HG03196 (cell line): ENCODE measurements at regions not wholly inside any gene's neighbourhood (a gene's known extent, or its start where the extent isn't known, plus 50 kb on each side); places are given as distances from the start of the nearest gene placed in this dataset.

Source experiments
- ATAC-seq: cut with Tn5 transposase; IDR thresholded peaks from one replicate; pipeline ENCODE4 v1.9.1; 2021; ENCODE audit not compliant: unreplicated experiment

DNA sequence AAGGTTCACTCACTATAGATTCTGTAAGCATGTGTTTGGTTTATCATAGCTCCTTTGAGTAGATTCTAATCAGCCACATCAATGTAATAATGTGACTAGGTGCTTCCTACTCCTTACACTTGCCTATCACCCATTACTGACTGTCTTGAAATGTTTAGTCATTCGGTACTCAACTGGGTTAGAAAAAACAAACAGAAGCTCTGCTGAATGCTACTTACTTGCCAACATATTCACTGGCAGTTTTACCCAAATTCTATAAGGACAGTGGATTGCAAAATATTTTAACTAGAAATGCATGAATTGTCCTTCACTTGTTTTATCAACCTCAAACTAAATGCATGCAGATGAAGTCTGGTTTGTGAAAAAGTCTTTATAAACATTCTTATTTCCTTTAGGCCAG lies 352.1 kb upstream of the ALCAM start:
- no peak for ATAC-seq

GRCh38 chr3:105022813-105023212 lies 343.9 kb upstream of the ALCAM start:
- ATAC-seq, result no peak

GRCh38 chr3:105030211-105030610 lies 336.5 kb upstream of the ALCAM start:
- no peak for ATAC-seq

- ATAC-seq, result no peak
Measured at GRCh38 chr3:105032541-105032940, 334.2 kb upstream of the ALCAM start.

DNA sequence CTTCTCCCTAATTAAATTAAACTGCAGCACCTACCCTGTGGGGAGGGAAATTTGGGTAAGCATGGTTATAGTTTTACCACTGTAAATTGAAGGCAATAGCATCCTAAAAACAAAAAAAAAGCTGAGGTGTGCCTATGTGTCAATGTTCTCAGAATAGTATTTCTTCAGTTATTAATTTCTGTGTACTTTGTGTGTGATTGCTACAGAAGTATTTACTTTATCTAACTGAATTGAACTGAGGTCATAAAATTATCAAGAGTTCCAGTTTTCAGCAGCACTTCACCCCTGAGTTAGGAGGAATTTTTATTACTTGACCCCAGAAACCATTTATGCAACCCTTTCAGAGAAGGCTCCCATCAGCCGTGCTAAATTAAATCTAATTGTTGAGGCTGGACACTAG lies 333.6 kb upstream of the ALCAM start:
- ATAC-seq, result no peak

DNA sequence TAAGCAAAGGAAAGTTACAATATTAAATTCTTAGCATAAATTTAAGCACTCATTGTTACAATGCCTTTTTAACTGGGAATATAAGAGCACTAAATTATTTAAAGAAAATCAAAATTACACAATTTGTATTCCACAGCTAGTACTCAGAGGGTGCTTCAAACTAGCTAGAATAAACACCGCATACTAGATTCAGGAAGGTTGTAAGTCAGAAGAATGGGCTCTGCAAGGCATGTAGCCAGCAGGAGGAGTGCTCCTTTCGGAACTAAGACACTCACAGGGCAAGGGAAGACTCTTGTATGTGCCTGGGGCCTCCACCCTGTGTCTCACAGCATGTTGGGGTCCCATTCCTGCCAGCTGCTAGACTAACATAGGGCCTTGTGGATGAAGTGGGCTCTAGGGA lies 327.7 kb upstream of the ALCAM start:
- ATAC-seq, result no peak

DNA sequence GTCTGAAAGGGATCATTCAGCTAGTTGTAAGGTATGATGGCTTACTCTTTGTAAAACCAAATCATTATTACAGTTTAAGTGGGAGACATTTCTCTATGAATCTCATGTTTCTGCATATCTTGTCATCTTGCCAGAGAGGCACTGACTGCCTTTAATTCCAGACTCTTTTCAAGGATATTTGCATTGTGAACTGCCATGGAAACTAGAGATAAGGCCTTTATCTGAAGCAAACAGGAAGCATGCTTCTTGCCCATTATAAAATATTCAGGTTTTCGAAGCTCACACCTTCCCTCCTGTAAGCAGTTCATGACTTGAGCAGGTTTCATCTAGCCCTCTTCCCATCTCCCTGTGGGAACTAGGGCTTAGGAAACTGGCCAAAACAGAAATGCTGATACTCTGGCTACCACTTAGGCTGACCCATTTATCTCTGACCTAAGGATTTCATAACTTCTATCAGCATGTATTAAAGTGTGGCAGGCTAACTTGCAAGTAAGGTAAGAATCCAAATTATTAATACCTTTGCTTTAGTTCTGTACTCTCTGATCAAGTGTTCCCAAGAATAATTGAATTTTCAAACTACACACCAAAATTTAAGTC lies 326.6 kb upstream of the ALCAM start:
- no peak for ATAC-seq

- ATAC-seq, result no peak
Measured at GRCh38 chr3:105042586-105042985, 324.1 kb upstream of the ALCAM start.

GRCh38 chr3:105051111-105051510 lies 315.6 kb upstream of the ALCAM start:
- ATAC-seq, result no peak

DNA sequence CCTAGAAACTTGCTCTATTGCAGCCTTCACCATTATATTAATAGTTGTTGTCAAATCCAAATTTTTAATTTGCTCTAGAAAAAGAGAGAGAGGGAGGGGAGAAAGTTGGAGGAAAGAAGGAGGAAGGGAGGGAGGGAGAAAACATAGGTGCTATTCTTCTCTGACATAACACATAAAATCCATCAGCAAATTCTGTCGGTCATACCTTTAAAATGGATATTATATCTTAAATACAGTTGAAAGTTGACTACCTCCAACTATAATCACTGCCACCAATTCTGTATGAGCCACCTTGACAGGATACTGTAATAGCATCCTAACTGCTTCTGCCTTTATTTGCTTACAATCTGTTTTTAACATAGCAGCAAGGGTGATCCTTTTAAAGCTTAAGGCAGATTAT lies 314.7 kb upstream of the ALCAM start:
- ATAC-seq, result no peak

- no peak for ATAC-seq
Measured at GRCh38 chr3:105062853-105063252, 303.9 kb upstream of the ALCAM start.

DNA sequence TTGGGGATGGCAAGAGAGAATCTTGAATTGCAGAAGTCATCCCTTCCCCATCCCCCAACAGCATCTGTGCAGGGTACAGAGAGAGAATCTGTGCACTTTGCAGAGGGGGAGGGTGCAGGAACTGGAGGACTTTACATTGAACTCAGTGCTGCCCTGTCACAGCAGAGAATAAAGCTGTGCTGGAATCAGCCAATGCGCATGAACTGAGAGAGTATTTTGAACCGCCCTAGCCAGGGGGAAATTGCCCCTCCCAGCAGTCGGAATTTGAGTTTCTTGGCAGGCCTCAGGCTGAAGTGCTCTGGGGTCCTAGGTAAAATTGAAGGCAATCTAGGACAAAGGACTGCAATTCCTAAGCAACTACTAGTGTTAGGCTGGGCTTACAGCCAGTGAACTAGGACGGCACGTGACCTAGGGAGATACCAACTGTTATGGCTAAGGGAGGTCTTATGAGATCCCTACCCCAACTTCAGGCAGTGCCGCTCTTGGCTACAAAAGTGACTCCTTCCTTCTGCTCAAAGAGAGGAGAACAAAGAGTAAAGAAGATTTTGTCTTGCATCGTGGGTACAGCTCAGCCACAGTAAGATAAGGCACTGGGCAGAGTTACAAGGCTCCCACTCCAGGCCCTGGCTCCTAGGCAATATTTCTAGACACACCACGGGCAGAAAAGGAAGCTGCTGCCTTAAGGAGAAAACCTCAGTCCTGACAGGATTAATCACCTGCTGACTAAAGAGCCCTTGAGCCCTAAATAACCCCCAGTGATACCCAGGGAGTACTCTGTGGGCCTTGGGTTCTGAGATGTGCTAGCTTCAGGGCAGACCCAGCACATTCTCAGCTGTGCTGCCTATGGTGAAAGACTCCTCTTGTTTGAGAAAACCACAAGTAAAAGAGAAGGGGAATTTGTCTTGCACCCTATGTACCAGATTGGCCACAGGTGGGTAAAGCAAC lies 300.5 kb upstream of the ALCAM start:
- ATAC-seq, result no peak

DNA sequence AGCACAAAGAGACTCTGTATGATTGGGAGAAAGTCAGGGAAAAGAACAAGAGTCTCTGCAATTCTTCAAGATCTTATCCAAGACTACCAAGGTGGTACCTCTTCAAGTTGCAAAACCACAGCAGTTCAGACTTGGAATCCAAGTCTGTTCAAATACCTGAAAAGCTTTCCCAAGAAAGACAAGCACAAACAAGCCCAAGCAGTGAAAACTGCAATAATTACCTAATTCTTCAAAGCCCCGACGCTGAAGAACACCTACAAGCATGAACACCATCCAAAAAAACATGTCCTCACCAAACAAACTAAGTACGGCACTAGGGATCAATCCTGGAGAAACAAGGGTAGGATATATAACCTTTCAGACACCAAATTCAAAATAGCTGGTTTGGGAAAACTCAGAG lies 299.3 kb upstream of the ALCAM start:
- ATAC-seq, result no peak

- ATAC-seq, result no peak
Measured at GRCh38 chr3:105077060-105077822, 289.5 kb upstream of the ALCAM start.

DNA sequence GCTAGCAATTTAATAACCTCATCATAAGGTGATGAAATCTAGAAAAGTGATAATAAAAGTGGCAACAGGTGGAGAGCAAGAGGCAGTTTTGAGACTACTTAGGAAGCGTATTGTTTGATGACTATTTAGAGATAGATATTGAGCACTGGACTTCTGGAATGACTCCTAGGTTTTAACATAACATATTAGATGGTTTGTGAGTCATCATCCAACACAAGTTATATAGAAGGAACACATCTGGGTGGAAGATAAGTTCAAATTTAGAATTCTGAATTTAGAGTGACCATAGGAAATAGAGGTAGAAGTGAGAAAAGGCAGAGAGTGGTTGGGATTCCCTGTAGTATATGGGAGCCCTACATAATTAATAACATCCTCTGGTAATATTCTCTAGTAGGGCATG lies 282.8 kb upstream of the ALCAM start:
- no peak for ATAC-seq

GRCh38 chr3:105085506-105085905 lies 281.2 kb upstream of the ALCAM start:
- no peak for ATAC-seq

- ATAC-seq, result no peak
Measured at GRCh38 chr3:105093371-105094252, 273.1 kb upstream of the ALCAM start.

GRCh38 chr3:105094588-105094987 lies 272.1 kb upstream of the ALCAM start:
- ATAC-seq, result no peak

GRCh38 chr3:105096071-105096470 lies 270.6 kb upstream of the ALCAM start:
- ATAC-seq, result no peak

GRCh38 chr3:105101603-105102002 lies 265.1 kb upstream of the ALCAM start:
- no peak for ATAC-seq

- ATAC-seq, result no peak
Measured at GRCh38 chr3:105103139-105103538, 263.6 kb upstream of the ALCAM start.
